SK-N-SH treated with all-trans-retinoic acid at 6 μM for 48 hours (cell line): ENCODE measurements at regions not wholly inside any gene's neighbourhood (a gene's known extent, or its start where the extent isn't known, plus 50 kb on each side); places are given as distances from the start of the nearest gene placed in this dataset.

ENCODE experiments used
- ATAC-seq: fragments of 200-7000 bp; cut with Tn5 transposase; 3 replicates; pipeline ENCODE4 v1.9.1; 2020; ENCODE audit warnings: mild to moderate bottlenecking, moderate library complexity
- BACH2 ChIP-seq: fragments of 250-450 bp; sonication (Bioruptor Pico); IDR thresholded peaks from 2 replicates; pipeline ENCODE4 v1.9.0; 2021; ENCODE audit warnings: mild to moderate bottlenecking, borderline replicate concordance
- CREB5 ChIP-seq: fragments of 250-450 bp; sonication (Bioruptor Pico); IDR thresholded peaks from 2 replicates; pipeline ENCODE4 v1.5.1; 2020; ENCODE audit warnings: low read depth, mild to moderate bottlenecking, moderate library complexity
- CSDC2 ChIP-seq: fragments of 250-450 bp; sonication (Bioruptor Pico); IDR thresholded peaks from 2 replicates; pipeline ENCODE4 v1.5.0; 2020; ENCODE audit warnings: mild to moderate bottlenecking, moderate library complexity
- CSRNP3 ChIP-seq: fragments of 250-450 bp; sonication (Bioruptor Pico); IDR thresholded peaks from 2 replicates; pipeline ENCODE4 v1.5.1; 2021; ENCODE audit warnings: mild to moderate bottlenecking, moderate library complexity
- ESRRG ChIP-seq: fragments of 250-450 bp; sonication (Bioruptor Pico); IDR thresholded peaks from 2 replicates; pipeline ENCODE4 v1.6.1; 2021; ENCODE audit warnings: mild to moderate bottlenecking
- GLIS3 ChIP-seq: fragments of 250-450 bp; sonication (Bioruptor Pico); IDR thresholded peaks from 2 replicates; pipeline ENCODE4 v1.5.0; 2020; ENCODE audit warnings: mild to moderate bottlenecking, moderate library complexity
- ISL1 ChIP-seq: fragments of 250-450 bp; sonication (Bioruptor Pico); IDR thresholded peaks from 2 replicates; pipeline ENCODE4 v2.1.2; 2022; ENCODE audit warnings: mild to moderate bottlenecking, moderate library complexity
- OSR1 ChIP-seq: fragments of 250-450 bp; sonication (Bioruptor Pico); IDR thresholded peaks from 2 replicates; pipeline ENCODE4 v1.8.0; 2022; ENCODE audit warnings: moderate library complexity, mild to moderate bottlenecking, inconsistent platforms
- PPARA ChIP-seq: fragments of 250-450 bp; sonication (Bioruptor Pico); IDR thresholded peaks from 2 replicates; pipeline ENCODE4 v1.5.0; 2020; ENCODE audit warnings: mild to moderate bottlenecking, borderline replicate concordance
- RARB ChIP-seq: fragments of 250-450 bp; sonication (Bioruptor Pico); IDR thresholded peaks from 2 replicates; pipeline ENCODE4 v1.8.0; 2021; ENCODE audit warnings: mild to moderate bottlenecking, moderate library complexity
- SNAI2 ChIP-seq: fragments of 250-450 bp; sonication (Bioruptor Pico); IDR thresholded peaks from 2 replicates; pipeline ENCODE4 v1.5.0; 2020; ENCODE audit warnings: mild to moderate bottlenecking, moderate library complexity
- TCF4 ChIP-seq: fragments of 250-450 bp; sonication (Bioruptor Pico); IDR thresholded peaks from 2 replicates; pipeline ENCODE4 v1.8.0; 2021; ENCODE audit warnings: mild to moderate bottlenecking, moderate library complexity, borderline replicate concordance
- TOX ChIP-seq: fragments of 250-450 bp; sonication (Bioruptor Pico); IDR thresholded peaks from 2 replicates; pipeline ENCODE4 v1.8.0; 2021; ENCODE audit warnings: mild to moderate bottlenecking, moderate library complexity, borderline replicate concordance
- TSHZ2 ChIP-seq: fragments of 250-450 bp; sonication (Bioruptor Pico); IDR thresholded peaks from 2 replicates; pipeline ENCODE4 v1.5.0; 2020; ENCODE audit warnings: mild to moderate bottlenecking, moderate library complexity
- ZC3H10 ChIP-seq: fragments of 250-450 bp; sonication (Bioruptor Pico); IDR thresholded peaks from 2 replicates; pipeline ENCODE4 v1.5.1; 2021; ENCODE audit warnings: mild to moderate bottlenecking, moderate library complexity
- ZFP3 ChIP-seq: fragments of 250-450 bp; sonication (Bioruptor Pico); IDR thresholded peaks from 2 replicates; pipeline ENCODE4 v1.5.0; 2020; ENCODE audit warnings: mild to moderate bottlenecking, moderate library complexity
- ZFP30 ChIP-seq: fragments of 450-650 bp; formaldehyde crosslinking; IDR thresholded peaks from 2 replicates; pipeline ENCODE4 v1.5.0; 2022; ENCODE audit warnings: mild to moderate bottlenecking, moderate library complexity
- ZNF565 ChIP-seq: fragments of 450-650 bp; formaldehyde crosslinking; conservative IDR thresholded peaks from 2 replicates; pipeline ENCODE4 v1.5.0; 2020; ENCODE audit warnings: low read depth, mild to moderate bottlenecking, moderate library complexity
- ZNF70 ChIP-seq: fragments of 450-650 bp; formaldehyde crosslinking; IDR thresholded peaks from 2 replicates; pipeline ENCODE4 v1.5.0; 2020; ENCODE audit warnings: mild to moderate bottlenecking, moderate library complexity
- ZNF8 ChIP-seq: fragments of 450-650 bp; formaldehyde crosslinking; IDR thresholded peaks from 2 replicates; pipeline ENCODE4 v1.5.0; 2020; ENCODE audit warnings: mild to moderate bottlenecking, moderate library complexity
- TF ChIP-seq, protein P1 (sequence below): fragments of 250-450 bp; sonication (Bioruptor Pico); IDR thresholded peaks from 2 replicates; pipeline ENCODE4 v1.8.0; 2021; ENCODE audit warnings: low read depth, mild to moderate bottlenecking, moderate library complexity, borderline replicate concordance
- TF ChIP-seq, protein P2 (sequence below): fragments of 250-450 bp; sonication (Bioruptor Pico); IDR thresholded peaks from 2 replicates; pipeline ENCODE4 v1.8.0; 2020; ENCODE audit warnings: mild to moderate bottlenecking, moderate library complexity, borderline replicate concordance

GRCh38 chr3:168424059-168424734 is 328.5 kb upstream of the GOLIM4 start:
- no peak for ATAC-seq
- TF ChIP-seq ESRRG (CRISPR knock-in tag) (no peak), ZNF70 (CRISPR knock-in tag) (no peak), TCF4 (CRISPR knock-in tag) (no peak), CSRNP3 (no peak), ZFP3 (CRISPR knock-in tag) (no peak), TSHZ2 (CRISPR knock-in tag) (no peak), RARB (no peak), PPARA (no peak), ZC3H10 (no peak), ZFP30 (CRISPR knock-in tag) (no peak), OSR1 (CRISPR knock-in tag) (no peak), CSDC2 (no peak)
- TF ChIP-seq, protein P1, sequence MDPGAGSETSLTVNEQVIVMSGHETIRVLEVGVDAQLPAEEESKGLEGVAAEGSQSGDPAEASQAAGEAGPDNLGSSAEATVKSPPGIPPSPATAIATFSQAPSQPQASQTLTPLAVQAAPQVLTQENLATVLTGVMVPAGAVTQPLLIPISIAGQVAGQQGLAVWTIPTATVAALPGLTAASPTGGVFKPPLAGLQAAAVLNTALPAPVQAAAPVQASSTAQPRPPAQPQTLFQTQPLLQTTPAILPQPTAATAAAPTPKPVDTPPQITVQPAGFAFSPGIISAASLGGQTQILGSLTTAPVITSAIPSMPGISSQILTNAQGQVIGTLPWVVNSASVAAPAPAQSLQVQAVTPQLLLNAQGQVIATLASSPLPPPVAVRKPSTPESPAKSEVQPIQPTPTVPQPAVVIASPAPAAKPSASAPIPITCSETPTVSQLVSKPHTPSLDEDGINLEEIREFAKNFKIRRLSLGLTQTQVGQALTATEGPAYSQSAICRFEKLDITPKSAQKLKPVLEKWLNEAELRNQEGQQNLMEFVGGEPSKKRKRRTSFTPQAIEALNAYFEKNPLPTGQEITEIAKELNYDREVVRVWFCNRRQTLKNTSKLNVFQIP (CRISPR knock-in tag) = no peak
- TF ChIP-seq, protein P2, sequence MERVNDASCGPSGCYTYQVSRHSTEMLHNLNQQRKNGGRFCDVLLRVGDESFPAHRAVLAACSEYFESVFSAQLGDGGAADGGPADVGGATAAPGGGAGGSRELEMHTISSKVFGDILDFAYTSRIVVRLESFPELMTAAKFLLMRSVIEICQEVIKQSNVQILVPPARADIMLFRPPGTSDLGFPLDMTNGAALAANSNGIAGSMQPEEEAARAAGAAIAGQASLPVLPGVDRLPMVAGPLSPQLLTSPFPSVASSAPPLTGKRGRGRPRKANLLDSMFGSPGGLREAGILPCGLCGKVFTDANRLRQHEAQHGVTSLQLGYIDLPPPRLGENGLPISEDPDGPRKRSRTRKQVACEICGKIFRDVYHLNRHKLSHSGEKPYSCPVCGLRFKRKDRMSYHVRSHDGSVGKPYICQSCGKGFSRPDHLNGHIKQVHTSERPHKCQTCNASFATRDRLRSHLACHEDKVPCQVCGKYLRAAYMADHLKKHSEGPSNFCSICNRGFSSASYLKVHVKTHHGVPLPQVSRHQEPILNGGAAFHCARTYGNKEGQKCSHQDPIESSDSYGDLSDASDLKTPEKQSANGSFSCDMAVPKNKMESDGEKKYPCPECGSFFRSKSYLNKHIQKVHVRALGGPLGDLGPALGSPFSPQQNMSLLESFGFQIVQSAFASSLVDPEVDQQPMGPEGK (CRISPR knock-in tag) = no peak

DNA sequence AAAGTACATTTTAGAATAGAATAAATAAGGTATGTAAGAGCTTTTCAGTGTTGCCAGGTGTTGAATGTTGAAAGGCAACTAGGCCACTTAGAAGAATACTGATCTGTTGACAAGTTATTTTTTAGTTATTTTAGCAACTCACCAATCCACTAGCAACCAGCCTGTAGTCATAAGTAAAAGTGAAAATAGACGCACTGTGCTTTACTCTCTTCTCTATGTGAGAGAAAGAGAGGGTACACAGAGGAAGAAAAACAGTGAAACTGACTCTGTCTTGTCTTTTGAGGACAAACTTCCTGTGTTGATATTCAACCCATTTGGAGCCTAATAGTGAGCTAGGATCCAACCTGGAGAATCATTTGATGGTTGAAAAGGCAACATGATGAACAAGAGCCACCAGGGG is 327.1 kb upstream of the GOLIM4 start:
- no peak for ATAC-seq
- TF ChIP-seq PPARA (no peak), TCF4 (CRISPR knock-in tag) (no peak), CREB5 (CRISPR knock-in tag) (no peak), ZNF8 (CRISPR knock-in tag) (no peak), ZFP30 (CRISPR knock-in tag) (no peak), OSR1 (CRISPR knock-in tag) (no peak), ZNF565 (CRISPR knock-in tag) (no peak), RARB (no peak), GLIS3 (CRISPR knock-in tag) (no peak), CSDC2 (no peak)

GRCh38 chr3:168419091-168419490 is 323.4 kb upstream of the GOLIM4 start:
- no peak for ATAC-seq
- TF ChIP-seq TSHZ2 (CRISPR knock-in tag) (no peak), GLIS3 (CRISPR knock-in tag) (no peak), OSR1 (CRISPR knock-in tag) (no peak), BACH2 (no peak), TOX (CRISPR knock-in tag) (no peak), SNAI2 (CRISPR knock-in tag) (no peak), CREB5 (CRISPR knock-in tag) (no peak), CSRNP3 (no peak), ISL1 (no peak), TCF4 (CRISPR knock-in tag) (no peak), RARB (no peak), ZC3H10 (no peak)
